Endodermal cell (in vitro differentiated cells): ENCODE measurements at regions not wholly inside any gene's neighbourhood (a gene's known extent, or its start where the extent isn't known, plus 50 kb on each side); places are given as distances from the start of the nearest gene placed in this dataset.
A peak's percentile ranks its signal among the peaks of the same experiment; 100 is the strongest.

Experiments
- DNase-seq: peaks from one replicate; pipeline ENCODE4 v3.0.0-alpha.2; 2017
- H3K27ac ChIP-seq: 2 replicates; pipeline ENCODE4 v1.5.1; 2013; ENCODE audit warnings: mild to moderate bottlenecking, low read depth, low read length, moderate library complexity
- H3K27me3 ChIP-seq: 2 replicates; pipeline ENCODE4 v1.6.1; 2013; ENCODE audit warnings: mild to moderate bottlenecking, low read length, moderate library complexity; ENCODE audit not compliant: insufficient read depth, control insufficient read depth, poor library complexity, severe bottlenecking
- H3K36me3 ChIP-seq: 2 replicates; pipeline ENCODE4 v1.7.0; 2013; ENCODE audit warnings: mild to moderate bottlenecking, low read length, moderate library complexity; ENCODE audit not compliant: control insufficient read depth, insufficient read depth
- H3K4me1 ChIP-seq: one replicate; pipeline ENCODE4 v1.7.0; 2013; ENCODE audit warnings: low read length; ENCODE audit not compliant: control insufficient read depth, insufficient read depth
- H3K4me3 ChIP-seq: 2 replicates; pipeline ENCODE4 v1.5.1; 2013; ENCODE audit warnings: mild to moderate bottlenecking, low read length, moderate library complexity
- H3K9ac ChIP-seq: 2 replicates; pipeline ENCODE4 v1.6.1; 2013; ENCODE audit warnings: mild to moderate bottlenecking, low read length, moderate library complexity; ENCODE audit not compliant: poor library complexity, severe bottlenecking; ENCODE audit errors: extremely low read depth
- H3K9me3 ChIP-seq: 2 replicates; pipeline ENCODE4 v1.6.1; 2013; ENCODE audit warnings: mild to moderate bottlenecking, low read length, moderate library complexity; ENCODE audit not compliant: control insufficient read depth
- H3K27ac Mint-ChIP-seq: 2 replicates; pipeline ENCODE4 v1.8.0; 2020; ENCODE audit warnings: mixed read lengths
- H3K27me3 Mint-ChIP-seq: 2 replicates; pipeline ENCODE4 v1.8.0; 2021; ENCODE audit warnings: mild to moderate bottlenecking, mixed read lengths; ENCODE audit not compliant: insufficient read depth
- H3K36me3 Mint-ChIP-seq: 2 replicates; pipeline ENCODE4 v1.8.0; 2020; ENCODE audit warnings: low read depth, mixed read lengths
- H3K4me1 Mint-ChIP-seq: 2 replicates; pipeline ENCODE4 v1.8.0; 2020; ENCODE audit warnings: mixed read lengths
- H3K4me3 Mint-ChIP-seq: 2 replicates; pipeline ENCODE4 v1.8.0; 2020; ENCODE audit warnings: mild to moderate bottlenecking, moderate library complexity, mixed read lengths
- H3K9me3 Mint-ChIP-seq: 2 replicates; pipeline ENCODE4 v1.8.0; 2020; ENCODE audit warnings: mild to moderate bottlenecking, mixed read lengths
- CTCF ChIP-seq: fragments of 200-600 bp; sonication (generic); conservative IDR thresholded peaks from 2 replicates; pipeline ENCODE4 v1.5.0; 2021; ENCODE audit warnings: antibody characterized with exemption, mild to moderate bottlenecking
- WGBS, 2 experiments: methylation state at CpG; one replicate each; pipeline versions ENCODE4 v1.1.5 to v1.1.7; 2013; ENCODE audit warnings: missing lambda C conversion rate in 2 of 2, mixed read lengths in 1 of 2; ENCODE audit not compliant: insufficient coverage in 1 of 2, insufficient read length in 1 of 2; 5-methylcytosine and 5-hydroxymethylcytosine counted together

GRCh38 chr2:65613968-65614555 is 181.7 kb upstream of the SPRED2 start:
- Histone ChIP-seq H3K4me3 (no peak overlapping the region), H3K9ac (no peak overlapping the region), H3K27ac (no peak overlapping the region), H3K9me3 (no peaks in the 10 kb centered on the region), H3K27me3 (peaks cover 4% of the 10 kb centered on the region), H3K4me1 (no peaks in the 10 kb centered on the region), H3K36me3 (no peaks in the 10 kb centered on the region)
- Mint-ChIP-seq H3K9me3 (no peaks in the 10 kb centered on the region), H3K27ac (no peak overlapping the region), H3K4me1 (peaks cover 27% of the 10 kb centered on the region), H3K4me3 (no peak overlapping the region), H3K36me3 (no peaks in the 10 kb centered on the region), H3K27me3 (peaks cover 5% of the 10 kb centered on the region)
- no peak for DNase-seq
- TF ChIP-seq CTCF, result no peak
- 95 to 100% methylated on average over 3 of the region's 3 CpGs for WGBS, 2 experiments

- no peaks in the 10 kb centered on the region for H3K36me3 Mint-ChIP-seq
- H3K4me3 Mint-ChIP-seq, result no peak overlapping the region
- H3K27ac Mint-ChIP-seq, result no peak overlapping the region
- H3K4me1 Mint-ChIP-seq, result peaks cover 37% of the 10 kb centered on the region
- H3K4me1 ChIP-seq, result no peaks in the 10 kb centered on the region
- no peaks in the 10 kb centered on the region for H3K9me3 ChIP-seq
- peaks cover 7% of the 10 kb centered on the region for H3K27me3 Mint-ChIP-seq
- no peak overlapping the region for H3K27ac ChIP-seq
- no peaks in the 10 kb centered on the region for H3K36me3 ChIP-seq
- H3K9ac ChIP-seq, result no peak overlapping the region
- H3K9me3 Mint-ChIP-seq, result no peaks in the 10 kb centered on the region
- WGBS, 2 experiments, result 93 to 100% methylated on average over 2 of the region's 2 CpGs
- DNase-seq, result no peak
- TF ChIP-seq CTCF, result no peak
- no peak overlapping the region for H3K4me3 ChIP-seq
- no peaks in the 10 kb centered on the region for H3K27me3 ChIP-seq
Measured at GRCh38 chr2:65611488-65611887, 179.1 kb upstream of the SPRED2 start.

- no peak for DNase-seq
- Histone ChIP-seq H3K9ac (no peak overlapping the region), H3K36me3 (no peaks in the 10 kb centered on the region), H3K4me1 (no peaks in the 10 kb centered on the region), H3K27me3 (no peaks in the 10 kb centered on the region), H3K9me3 (no peaks in the 10 kb centered on the region), H3K4me3 (no peak overlapping the region), H3K27ac (peak overlapping the region; percentile 32)
- Mint-ChIP-seq H3K27me3 (peaks cover 7% of the 10 kb centered on the region), H3K4me3 (no peak overlapping the region), H3K9me3 (no peaks in the 10 kb centered on the region), H3K36me3 (no peaks in the 10 kb centered on the region), H3K4me1 (peaks cover 49% of the 10 kb centered on the region), H3K27ac (peak overlapping the region; percentile 4)
- 80 to 90% methylated on average over 7 to 14 of the region's 14 CpGs for WGBS, 2 experiments
- no peak for TF ChIP-seq CTCF
Measured at GRCh38 chr2:65608916-65609315, 176.5 kb upstream of the SPRED2 start.
